ENCODE measurements at regions not wholly inside any gene's neighbourhood (a gene's known extent, or its start where the extent isn't known, plus 50 kb on each side); places are given as distances from the start of the nearest gene placed in this dataset.
A peak's percentile ranks its signal among the peaks of the same experiment; 100 is the strongest.
"Not testable (repeated sequence)": the region's sequence is repeated elsewhere in the genome, so short reads cannot be mapped to it uniquely, and the experiment has no call there.

- H3K4me3 ChIP-seq (ENCODE audit: low read depth, low read length), result not testable (repeated sequence)
Observed at GRCh38 chr5:21483790-21484497, 1369.2 kb downstream of the CDH12 start.

- H3K4me3 ChIP-seq (ENCODE audit: low read depth, low read length), result not testable (repeated sequence)
Observed at GRCh38 chr5:21482983-21483650, 1370.0 kb downstream of the CDH12 start.

- not testable (repeated sequence) for H3K4me3 ChIP-seq (ENCODE audit: low read depth, low read length)
Observed at GRCh38 chr5:21482522-21482921, 1370.6 kb downstream of the CDH12 start.

GRCh38 chr5:21481320-21482270 is 1371.5 kb downstream of the CDH12 start:
- not testable (repeated sequence) for H3K4me3 ChIP-seq (ENCODE audit: low read depth, low read length)

GRCh38 chr5:21480054-21480453 is 1373.1 kb downstream of the CDH12 start:
- not testable (repeated sequence) for H3K4me3 ChIP-seq (ENCODE audit: low read depth, low read length)

- H3K4me3 ChIP-seq (ENCODE audit: low read depth, low read length), result not testable (repeated sequence)
Observed at GRCh38 chr5:21473981-21474380, 1379.2 kb downstream of the CDH12 start.

GRCh38 chr5:21473436-21473835 is 1379.7 kb downstream of the CDH12 start:
- not testable (repeated sequence) for H3K4me3 ChIP-seq (ENCODE audit: low read depth, low read length)

GRCh38 chr5:21471691-21472090 is 1381.5 kb downstream of the CDH12 start:
- H3K4me3 ChIP-seq (ENCODE audit: low read depth, low read length), result not testable (repeated sequence)

- not testable (repeated sequence) for H3K4me3 ChIP-seq (ENCODE audit: low read depth, low read length)
Observed at GRCh38 chr5:21469523-21470101, 1383.5 kb downstream of the CDH12 start.

- H3K4me3 ChIP-seq (ENCODE audit: low read depth, low read length), result not testable (repeated sequence)
Observed at GRCh38 chr5:21467544-21467943, 1385.6 kb downstream of the CDH12 start.

- peak overlapping the region; percentile 51 for H3K4me3 ChIP-seq (ENCODE audit: low read depth, low read length)
Observed at GRCh38 chr5:21459744-21460073, 1393.4 kb downstream of the CDH12 start.

- H3K4me3 ChIP-seq (ENCODE audit: low read depth, low read length), result no peak overlapping the region
Observed at GRCh38 chr5:21452449-21452848, 1400.7 kb downstream of the CDH12 start.

GRCh38 chr5:21432646-21433045 is 1420.5 kb downstream of the CDH12 start:
- H3K4me3 ChIP-seq (ENCODE audit: low read depth, low read length), result no peak overlapping the region

- H3K4me3 ChIP-seq (ENCODE audit: low read depth, low read length), result no peak overlapping the region
Observed at GRCh38 chr5:21424907-21425306, 1428.2 kb downstream of the CDH12 start.

- H3K4me3 ChIP-seq (ENCODE audit: low read depth, low read length), result no peak overlapping the region
Observed at GRCh38 chr5:21419383-21419782, 1431.4 kb upstream of the CDH18 start.

- H3K4me3 ChIP-seq (ENCODE audit: low read depth, low read length), result not testable (repeated sequence)
Observed at GRCh38 chr5:21402089-21402488, 1414.1 kb upstream of the CDH18 start.

- no peak overlapping the region for H3K4me3 ChIP-seq (ENCODE audit: low read depth, low read length)
Observed at GRCh38 chr5:21398511-21398910, 1410.5 kb upstream of the CDH18 start.

GRCh38 chr5:21397693-21398092 is 1409.7 kb upstream of the CDH18 start:
- H3K4me3 ChIP-seq (ENCODE audit: low read depth, low read length), result no peak overlapping the region

GRCh38 chr5:21391506-21391905 is 1403.5 kb upstream of the CDH18 start:
- H3K4me3 ChIP-seq (ENCODE audit: low read depth, low read length), result no peak overlapping the region

GRCh38 chr5:21360754-21361153 is 1372.8 kb upstream of the CDH18 start:
- not testable (repeated sequence) for H3K4me3 ChIP-seq (ENCODE audit: low read depth, low read length)

- H3K4me3 ChIP-seq (ENCODE audit: low read depth, low read length), result not testable (repeated sequence)
Observed at GRCh38 chr5:21341948-21342261, 1353.9 kb upstream of the CDH18 start.
